ENCODE measurements at regions not wholly inside any gene's neighbourhood (a gene's known extent, or its start where the extent isn't known, plus 50 kb on each side); places are given as distances from the start of the nearest gene placed in this dataset.

DNA sequence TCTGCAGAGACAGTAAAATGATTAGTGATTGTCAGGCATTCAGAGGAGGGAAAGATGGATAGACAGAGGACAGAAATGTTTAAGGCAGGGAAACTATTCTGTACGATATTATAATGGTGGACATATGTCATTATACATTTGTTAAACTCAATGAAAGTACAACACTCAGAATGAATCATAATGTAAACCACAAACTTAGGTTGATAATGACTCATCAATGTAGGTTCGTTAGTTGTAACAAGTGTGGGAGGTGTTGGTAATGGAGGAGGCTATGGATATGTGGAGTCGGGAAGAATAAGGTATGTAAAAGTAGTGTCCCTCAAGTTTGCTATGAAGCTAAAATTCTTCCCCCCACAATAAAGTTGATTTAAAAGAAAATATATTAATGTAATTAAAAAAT lies 455.0 kb downstream of the BRINP3 start:
- TF ChIP-seq CTCF (conservative IDR thresholded peaks at IDR 0.05; ENCODE audit: low read length) (no peak), EZH2phosphoT487 (IDR thresholded peaks at IDR 0.05; ENCODE audit: borderline replicate concordance, low read depth, low read length) (no peak)

Data from OCI-LY7 (cell line).